ENCODE measurements at regions not wholly inside any gene's neighbourhood (a gene's known extent, or its start where the extent isn't known, plus 50 kb on each side); places are given as distances from the start of the nearest gene placed in this dataset.
A peak's percentile ranks its signal among the peaks of the same experiment; 100 is the strongest.
"Not testable (repeated sequence)": the region's sequence is repeated elsewhere in the genome, so short reads cannot be mapped to it uniquely, and the experiment has no call there.

GRCh38 chr3:101942356-101942755, 93.0 kb downstream of the NFKBIZ start:
- H3K9me3 ChIP-seq, result no peaks in the 10 kb centered on the region
- H3K36me3 ChIP-seq, result no peaks in the 10 kb centered on the region
- no peak for DNase-seq
- no peaks in the 10 kb centered on the region for H3K27me3 ChIP-seq
- H3K4me3 ChIP-seq, result no peak overlapping the region

- DNase-seq, result no peak
- Histone ChIP-seq H3K27me3 (no peaks in the 10 kb centered on the region), H3K36me3 (no peaks in the 10 kb centered on the region), H3K9me3 (no peaks in the 10 kb centered on the region), H3K4me3 (no peak overlapping the region)
Observed at GRCh38 chr3:101943029-101943428, 93.7 kb downstream of the NFKBIZ start.

- Histone ChIP-seq H3K4me3 (no peak overlapping the region), H3K36me3 (no peaks in the 10 kb centered on the region), H3K27me3 (no peaks in the 10 kb centered on the region), H3K9me3 (no peaks in the 10 kb centered on the region)
- DNase-seq, result no peak
Observed at GRCh38 chr3:101944308-101944707, 95.0 kb downstream of the NFKBIZ start.

DNA sequence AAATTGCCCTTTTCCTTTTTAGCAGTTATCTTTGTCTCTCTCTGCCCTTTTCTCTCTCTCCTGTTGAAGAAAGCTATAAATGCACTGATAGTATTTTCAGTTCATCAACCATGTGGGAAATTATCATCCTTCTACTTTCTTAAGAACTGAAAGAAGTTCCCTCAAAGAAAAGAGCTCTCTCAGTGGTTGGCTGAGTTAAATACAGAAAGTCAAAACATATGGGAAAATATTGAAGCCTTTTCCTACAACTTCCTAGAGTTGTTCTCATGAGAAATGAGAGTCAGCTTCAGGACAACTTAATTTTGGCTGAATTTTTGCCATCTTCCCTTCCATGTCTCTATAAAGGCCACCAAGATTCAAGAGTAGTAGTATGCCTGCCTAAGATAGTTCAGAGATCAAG, 96.7 kb downstream of the NFKBIZ start:
- no peak overlapping the region for H3K4me3 ChIP-seq
- no peaks in the 10 kb centered on the region for H3K36me3 ChIP-seq
- H3K27me3 ChIP-seq, result no peaks in the 10 kb centered on the region
- H3K9me3 ChIP-seq, result no peaks in the 10 kb centered on the region
- DNase-seq, result no peak

- no peaks in the 10 kb centered on the region for H3K36me3 ChIP-seq
- no peak overlapping the region for H3K4me3 ChIP-seq
- H3K27me3 ChIP-seq, result no peaks in the 10 kb centered on the region
- H3K9me3 ChIP-seq, result no peaks in the 10 kb centered on the region
- no peak for DNase-seq
Observed at GRCh38 chr3:101946906-101947305, 97.6 kb downstream of the NFKBIZ start.

DNA sequence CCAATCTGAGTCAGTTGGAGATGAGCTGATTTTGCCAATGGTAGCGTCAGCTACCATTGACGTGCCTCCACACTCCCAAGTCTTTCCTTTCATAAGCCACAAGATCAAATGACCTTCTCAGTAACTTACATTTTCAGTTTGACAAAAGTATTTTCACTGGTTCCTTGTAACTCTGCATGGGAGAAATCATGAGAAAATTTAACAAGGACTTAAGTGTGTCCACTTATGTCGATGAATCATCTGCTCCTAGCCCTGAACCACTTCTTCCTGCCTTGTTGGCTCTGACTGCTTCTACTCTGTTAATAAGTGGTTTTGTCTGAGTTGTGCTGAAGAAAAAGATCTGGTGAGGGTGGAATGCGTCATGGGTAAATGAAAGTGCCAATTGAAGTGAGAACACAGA, 101.2 kb downstream of the NFKBIZ start:
- no peaks in the 10 kb centered on the region for H3K9me3 ChIP-seq
- H3K27me3 ChIP-seq, result no peaks in the 10 kb centered on the region
- no peak overlapping the region for H3K4me3 ChIP-seq
- peak; percentile 81 for DNase-seq
- no peaks in the 10 kb centered on the region for H3K36me3 ChIP-seq

DNA sequence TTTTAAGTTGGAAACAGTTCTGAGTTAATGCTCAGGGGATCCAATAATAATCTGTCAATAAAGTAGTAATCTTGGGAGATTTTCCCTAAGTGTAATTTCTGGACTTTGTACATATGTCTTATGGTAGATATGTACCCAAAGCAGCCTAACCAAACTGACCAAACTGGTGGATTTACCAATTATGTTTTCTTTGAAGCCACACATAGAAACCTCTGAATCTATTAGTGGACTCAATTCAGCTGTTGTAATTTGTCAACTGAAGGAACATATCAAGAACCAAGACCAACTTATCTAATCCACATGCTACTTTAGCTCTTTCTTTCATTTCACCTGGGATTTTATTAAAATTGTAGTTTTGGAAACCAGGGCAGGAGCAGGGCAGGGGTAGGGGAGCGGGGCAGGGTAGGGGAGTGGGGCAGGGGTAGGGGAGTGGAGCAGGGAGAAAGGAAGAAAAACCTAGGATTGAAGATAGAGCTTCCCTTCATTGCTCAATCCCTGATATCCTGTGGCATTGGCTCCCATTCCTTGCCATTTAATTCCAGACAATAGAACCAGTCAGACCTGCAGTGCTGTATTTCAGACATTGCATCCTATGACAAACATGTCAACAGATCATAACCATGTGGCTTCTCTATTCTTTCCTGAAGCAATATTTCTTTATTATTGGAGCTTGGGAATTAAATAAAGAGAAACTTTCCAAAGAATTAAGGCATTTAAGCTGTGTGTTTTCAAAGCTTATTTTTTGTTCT, 101.8 kb downstream of the NFKBIZ start:
- no peak for DNase-seq
- H3K36me3 ChIP-seq, result no peaks in the 10 kb centered on the region

GRCh38 chr3:101954361-101954760, 105.0 kb downstream of the NFKBIZ start:
- Histone ChIP-seq H3K36me3 (no peaks in the 10 kb centered on the region), H3K4me3 (no peak overlapping the region), H3K9me3 (no peaks in the 10 kb centered on the region), H3K27me3 (no peaks in the 10 kb centered on the region)
- DNase-seq, result no peak

More for the DNA sequence above, 101.8 kb downstream of the NFKBIZ start:
- Histone ChIP-seq H3K27me3 (no peaks in the 10 kb centered on the region), H3K4me3 (no peak overlapping the region), H3K9me3 (no peaks in the 10 kb centered on the region)

DNA sequence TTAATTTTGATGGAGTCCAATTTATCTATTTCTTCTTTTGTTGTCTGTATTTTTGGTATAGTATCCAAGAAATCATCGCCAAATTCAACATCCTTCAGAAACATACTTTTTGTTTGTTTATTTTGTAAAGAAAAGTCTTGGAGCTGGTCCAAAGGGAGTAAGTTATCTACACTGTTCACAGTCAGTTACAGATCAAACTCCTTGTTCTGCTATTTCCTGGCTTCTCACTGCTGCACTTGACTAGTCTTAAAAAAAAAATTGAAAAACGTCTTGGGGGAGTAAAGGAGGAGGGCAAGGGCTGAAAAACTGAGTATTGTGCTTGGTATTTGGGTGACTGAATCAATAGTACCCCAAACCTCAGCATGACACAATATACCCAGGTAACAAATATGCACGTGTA, 105.6 kb downstream of the NFKBIZ start:
- peaks cover under 1% of the 10 kb centered on the region; the same call in 1 of the 2 replicates for H3K9me3 ChIP-seq
- no peak overlapping the region for H3K4me3 ChIP-seq
- no peak for DNase-seq
- no peaks in the 10 kb centered on the region for H3K36me3 ChIP-seq
- H3K27me3 ChIP-seq, result no peaks in the 10 kb centered on the region

DNA sequence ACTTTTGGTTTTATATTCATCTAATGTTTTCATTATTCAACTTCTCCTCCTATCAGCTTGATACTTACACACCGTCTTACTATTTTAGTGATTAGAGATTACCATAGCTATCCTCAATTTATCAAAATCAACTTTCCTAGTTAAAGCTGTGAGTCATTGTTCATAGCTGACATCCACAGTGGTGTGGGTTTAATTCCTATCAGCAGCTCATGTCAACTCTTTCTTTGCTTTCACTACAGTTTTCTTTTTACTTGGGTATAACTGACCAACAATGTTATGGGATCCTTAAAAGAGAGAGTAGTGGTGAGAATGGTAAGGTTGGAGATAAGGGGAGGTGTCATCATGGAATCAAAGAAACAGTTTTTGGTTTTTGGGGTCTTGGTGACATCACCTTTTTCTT, 112.7 kb downstream of the NFKBIZ start:
- Histone ChIP-seq H3K36me3 (no peaks in the 10 kb centered on the region), H3K9me3 (peaks cover 2% of the 10 kb centered on the region; the same call in 1 of the 2 replicates)
- DNase-seq, result no peak

DNA sequence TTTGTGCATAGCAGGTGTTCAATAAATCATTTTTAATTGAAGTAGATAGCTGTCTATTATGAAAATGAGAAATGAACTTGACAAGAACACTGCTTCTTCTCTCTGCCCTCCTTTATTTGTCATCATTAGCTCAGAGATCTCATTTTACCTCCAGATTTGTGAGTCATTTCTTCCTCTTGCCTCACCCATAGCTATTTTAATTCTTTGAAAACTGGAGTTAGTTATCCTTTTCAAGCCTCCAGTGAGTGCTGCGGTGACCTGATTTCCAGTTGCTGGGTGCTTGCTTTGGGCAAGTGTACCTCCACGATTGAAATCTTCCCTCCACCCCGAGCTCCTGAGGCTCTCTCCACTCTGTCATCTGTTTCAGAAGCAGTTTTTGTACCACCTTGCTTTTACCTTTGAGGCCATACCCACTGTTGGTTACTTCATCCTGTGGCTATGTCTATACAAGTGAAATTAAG, 114.6 kb downstream of the NFKBIZ start:
- H3K36me3 ChIP-seq, result no peaks in the 10 kb centered on the region
- peaks cover 4% of the 10 kb centered on the region; the same call in 1 of the 2 replicates for H3K9me3 ChIP-seq
- DNase-seq, result no peak

More for the DNA sequence above, 112.7 kb downstream of the NFKBIZ start:
- Histone ChIP-seq H3K27me3 (no peaks in the 10 kb centered on the region), H3K4me3 (no peak overlapping the region)

DNA sequence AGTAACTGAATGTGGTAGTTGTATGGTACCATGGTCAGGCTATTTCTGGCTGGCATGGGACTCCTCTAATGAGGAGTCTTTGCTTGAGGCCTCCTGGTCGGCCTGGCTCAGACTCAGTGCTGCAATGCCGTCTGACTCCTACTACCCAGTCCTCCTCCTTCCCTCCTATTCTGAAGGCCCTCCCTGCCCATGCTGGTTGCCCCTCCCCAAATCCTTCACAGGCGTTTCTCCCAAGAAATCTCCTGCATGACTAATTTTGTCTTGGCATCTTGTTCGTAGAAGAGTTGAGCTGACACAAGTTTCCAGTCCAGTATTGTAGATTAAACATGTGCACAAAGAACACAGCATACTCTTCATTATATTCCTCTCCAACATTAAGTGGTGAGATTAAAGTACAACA, 115.5 kb downstream of the NFKBIZ start:
- peaks cover 4% of the 10 kb centered on the region; the same call in 1 of the 2 replicates for H3K9me3 ChIP-seq
- peak; percentile 68 for DNase-seq
- no peaks in the 10 kb centered on the region for H3K27me3 ChIP-seq
- H3K4me3 ChIP-seq, result no peak overlapping the region
- H3K36me3 ChIP-seq, result no peaks in the 10 kb centered on the region

More for the DNA sequence above, 114.6 kb downstream of the NFKBIZ start:
- no peaks in the 10 kb centered on the region for H3K27me3 ChIP-seq
- H3K4me3 ChIP-seq, result no peak overlapping the region

DNA sequence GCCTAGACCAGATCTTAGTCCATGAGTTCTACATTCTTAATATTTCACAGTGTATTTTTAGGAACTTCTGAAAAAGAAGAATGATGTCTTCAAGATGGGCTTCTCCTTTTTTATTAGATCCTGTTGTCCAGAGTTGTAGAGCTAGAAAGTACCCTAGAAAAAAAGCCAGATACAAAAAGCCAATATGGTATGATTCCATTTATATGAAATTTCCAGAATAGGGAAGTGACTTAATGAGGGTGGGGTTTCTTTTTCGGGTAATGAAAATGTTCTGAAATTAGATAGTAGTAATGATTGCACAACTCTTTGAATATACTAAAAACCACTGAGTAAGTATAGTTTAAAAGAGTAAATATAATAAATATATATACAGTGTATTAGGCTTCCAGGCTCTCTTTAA, 116.9 kb downstream of the NFKBIZ start:
- no peaks in the 10 kb centered on the region for H3K36me3 ChIP-seq
- DNase-seq, result no peak
- H3K9me3 ChIP-seq, result peaks cover 2% of the 10 kb centered on the region; the same call in 1 of the 2 replicates
- H3K27me3 ChIP-seq, result no peaks in the 10 kb centered on the region
- H3K4me3 ChIP-seq, result no peak overlapping the region

GRCh38 chr3:101970212-101970611, 120.9 kb downstream of the NFKBIZ start:
- Histone ChIP-seq H3K36me3 (no peaks in the 10 kb centered on the region), H3K9me3 (peaks cover 2% of the 10 kb centered on the region; the same call in 1 of the 2 replicates), H3K4me3 (no peak overlapping the region), H3K27me3 (no peaks in the 10 kb centered on the region)
- no peak for DNase-seq

DNA sequence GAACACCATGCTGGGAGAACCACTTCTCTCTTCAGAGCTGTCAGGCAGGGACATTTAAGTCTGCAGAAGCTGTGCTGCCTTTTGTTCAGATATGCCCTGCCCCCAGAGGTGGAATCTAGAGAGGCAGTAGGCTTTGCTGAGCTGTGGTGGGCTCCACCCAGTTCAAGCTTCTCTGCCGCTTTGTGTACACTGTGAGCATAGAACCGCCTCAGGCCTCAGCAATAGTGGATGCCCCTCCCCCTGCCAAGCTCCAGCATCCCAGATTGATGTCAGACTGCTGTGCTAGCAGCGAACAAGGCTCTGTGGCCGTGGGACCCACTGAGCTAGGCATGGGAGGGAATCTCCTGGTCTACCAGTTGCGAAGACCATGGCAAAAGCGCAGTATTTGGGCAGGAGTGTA, 121.6 kb downstream of the NFKBIZ start:
- no peaks in the 10 kb centered on the region for H3K36me3 ChIP-seq

GRCh38 chr3:101972430-101973162, 123.3 kb downstream of the NFKBIZ start:
- no peak for DNase-seq
- Histone ChIP-seq H3K36me3 (no peaks in the 10 kb centered on the region), H3K27me3 (no peaks in the 10 kb centered on the region), H3K9me3 (peaks cover 2% of the 10 kb centered on the region; the same call in 1 of the 2 replicates), H3K4me3 (no peak overlapping the region)

More for the DNA sequence above, 121.6 kb downstream of the NFKBIZ start:
- H3K4me3 ChIP-seq, result no peak overlapping the region
- H3K9me3 ChIP-seq, result peaks cover 2% of the 10 kb centered on the region; the same call in 1 of the 2 replicates
- H3K27me3 ChIP-seq, result no peaks in the 10 kb centered on the region
- no peak for DNase-seq

DNA sequence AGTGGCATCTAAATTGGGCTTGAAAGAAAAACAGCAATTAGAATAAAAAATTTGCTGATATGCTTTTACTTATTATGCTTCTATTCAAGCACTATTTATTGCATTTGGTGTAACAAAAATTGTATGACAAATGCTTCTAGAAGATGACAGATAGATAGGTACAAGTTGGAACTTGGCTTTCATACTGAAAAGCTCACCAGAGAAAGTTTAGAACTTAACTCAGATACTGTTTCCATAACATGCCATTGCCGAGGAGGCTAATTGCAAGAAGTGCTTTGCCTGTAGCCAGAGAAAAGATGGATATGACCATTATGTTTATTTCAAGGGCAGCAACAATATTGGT, 123.8 kb downstream of the NFKBIZ start:
- Histone ChIP-seq H3K27me3 (no peaks in the 10 kb centered on the region), H3K4me3 (no peak overlapping the region), H3K36me3 (no peaks in the 10 kb centered on the region), H3K9me3 (peaks cover 2% of the 10 kb centered on the region; the same call in 1 of the 2 replicates)
- DNase-seq, result no peak

GRCh38 chr3:101975415-101975814, 126.1 kb downstream of the NFKBIZ start:
- not testable (repeated sequence) for DNase-seq, H3K27me3 ChIP-seq, H3K4me3 ChIP-seq, H3K9me3 ChIP-seq, H3K36me3 ChIP-seq

Measured in MG63 (cell line).